Progenitor cell of endocrine pancreas (in vitro differentiated cells): ENCODE measurements at regions not wholly inside any gene's neighbourhood (a gene's known extent, or its start where the extent isn't known, plus 50 kb on each side); places are given as distances from the start of the nearest gene placed in this dataset.

Experiments
- DNase-seq: peaks from one replicate; pipeline ENCODE4 v3.0.0; 2021; ENCODE audit warnings: low spot score; ENCODE audit not compliant: unreplicated experiment
- H3K27ac Mint-ChIP-seq: 2 replicates; pipeline ENCODE4 v1.8.0; 2021; ENCODE audit warnings: mild to moderate bottlenecking, moderate library complexity, mixed read lengths
- H3K27me3 Mint-ChIP-seq: 2 replicates; pipeline ENCODE4 v1.8.0; 2021; ENCODE audit warnings: mixed read lengths
- H3K36me3 Mint-ChIP-seq: 2 replicates; pipeline ENCODE4 v1.8.0; 2022; ENCODE audit warnings: mixed read lengths; ENCODE audit not compliant: insufficient read depth
- H3K4me1 Mint-ChIP-seq: 2 replicates; pipeline ENCODE4 v1.8.0; 2021; ENCODE audit warnings: low read depth, mixed read lengths
- H3K4me3 Mint-ChIP-seq: 2 replicates; pipeline ENCODE4 v1.8.0; 2021; ENCODE audit warnings: low read depth, mild to moderate bottlenecking, moderate library complexity, mixed read lengths
- H3K9me3 Mint-ChIP-seq: 2 replicates; pipeline ENCODE4 v1.8.0; 2021; ENCODE audit warnings: low read depth, mixed read lengths
- CTCF ChIP-seq: fragments of 200-600 bp; sonication (generic); IDR thresholded peaks from one replicate; pipeline ENCODE4 v1.5.0; 2021; ENCODE audit warnings: antibody characterized with exemption, mild to moderate bottlenecking; ENCODE audit not compliant: unreplicated experiment

GRCh38 chr11:134750619-134751018 lies 338.6 kb upstream of the B3GAT1 start:
- Mint-ChIP-seq H3K36me3 (no peaks in the 10 kb centered on the region), H3K27me3 (peaks cover 85% of the 10 kb centered on the region), H3K4me3 (no peak overlapping the region), H3K27ac (no peak overlapping the region), H3K9me3 (peaks cover 12% of the 10 kb centered on the region), H3K4me1 (peaks cover 8% of the 10 kb centered on the region)
- TF ChIP-seq CTCF = no peak
- no peak for DNase-seq

- Mint-ChIP-seq H3K4me1 (peaks cover 12% of the 10 kb centered on the region), H3K27ac (no peak overlapping the region), H3K27me3 (peaks cover 88% of the 10 kb centered on the region), H3K4me3 (no peak overlapping the region), H3K9me3 (peaks cover 12% of the 10 kb centered on the region), H3K36me3 (no peaks in the 10 kb centered on the region)
- no peak for TF ChIP-seq CTCF
- DNase-seq = peak; percentile 1
Observed at GRCh38 chr11:134749040-134749839, 337.2 kb upstream of the B3GAT1 start.

GRCh38 chr11:134746609-134747008 lies 334.6 kb upstream of the B3GAT1 start:
- Mint-ChIP-seq H3K9me3 (peaks cover 12% of the 10 kb centered on the region), H3K27me3 (peaks cover 71% of the 10 kb centered on the region), H3K4me1 (peaks cover 30% of the 10 kb centered on the region), H3K27ac (no peak overlapping the region), H3K36me3 (no peaks in the 10 kb centered on the region), H3K4me3 (no peak overlapping the region)
- TF ChIP-seq CTCF = no peak
- no peak for DNase-seq

DNA sequence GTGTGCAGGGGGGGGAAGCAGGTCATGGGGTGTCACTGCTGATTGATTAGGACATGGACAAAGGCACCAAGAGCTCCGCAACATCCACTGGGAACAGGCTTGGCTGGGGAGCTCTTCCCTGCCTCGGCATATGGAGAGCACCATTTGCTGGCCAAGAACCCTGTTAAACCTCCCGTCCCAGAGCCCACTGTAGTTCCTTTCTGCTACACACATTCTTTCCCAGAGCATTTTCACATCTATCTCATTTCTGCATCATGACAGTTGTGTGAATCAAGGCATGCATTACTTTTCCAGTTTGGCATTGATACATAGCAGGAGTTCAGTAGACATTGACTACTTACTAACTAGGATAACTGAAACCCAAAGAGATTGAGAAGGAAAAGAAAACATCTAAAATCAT lies 333.4 kb upstream of the B3GAT1 start:
- peaks cover 27% of the 10 kb centered on the region for H3K4me1 Mint-ChIP-seq
- peaks cover 12% of the 10 kb centered on the region for H3K9me3 Mint-ChIP-seq
- H3K4me3 Mint-ChIP-seq = no peak overlapping the region
- peaks cover 60% of the 10 kb centered on the region for H3K27me3 Mint-ChIP-seq
- no peak overlapping the region for H3K27ac Mint-ChIP-seq
- TF ChIP-seq CTCF = no peak
- H3K36me3 Mint-ChIP-seq = no peaks in the 10 kb centered on the region
- DNase-seq = no peak

DNA sequence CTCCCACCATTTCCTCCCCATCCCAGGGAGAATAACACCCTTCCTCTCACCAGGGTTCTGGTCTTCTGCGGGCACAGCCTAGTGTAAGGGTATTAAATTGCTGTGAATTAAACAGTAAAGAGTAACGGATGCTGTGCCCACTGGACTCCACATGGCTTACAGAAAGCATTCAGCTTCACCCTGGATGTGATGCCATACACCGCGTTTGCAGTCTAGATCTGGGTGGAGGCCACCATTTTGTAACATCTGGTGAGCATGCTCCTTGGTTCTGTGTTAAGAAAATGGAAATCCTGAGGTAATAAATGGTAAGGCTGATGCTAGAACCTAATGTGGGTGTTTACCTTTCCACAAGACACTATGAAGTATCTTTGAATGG lies 331.8 kb upstream of the B3GAT1 start:
- H3K27ac Mint-ChIP-seq = no peak overlapping the region
- no peak overlapping the region for H3K4me3 Mint-ChIP-seq
- TF ChIP-seq CTCF = no peak
- peaks cover 12% of the 10 kb centered on the region for H3K9me3 Mint-ChIP-seq
- peaks cover 27% of the 10 kb centered on the region for H3K4me1 Mint-ChIP-seq
- DNase-seq = no peak
- peaks cover 46% of the 10 kb centered on the region for H3K27me3 Mint-ChIP-seq
- H3K36me3 Mint-ChIP-seq = no peaks in the 10 kb centered on the region
